ENCODE measurements at regions not wholly inside any gene's neighbourhood (a gene's known extent, or its start where the extent isn't known, plus 50 kb on each side); places are given as distances from the start of the nearest gene placed in this dataset.

DNA sequence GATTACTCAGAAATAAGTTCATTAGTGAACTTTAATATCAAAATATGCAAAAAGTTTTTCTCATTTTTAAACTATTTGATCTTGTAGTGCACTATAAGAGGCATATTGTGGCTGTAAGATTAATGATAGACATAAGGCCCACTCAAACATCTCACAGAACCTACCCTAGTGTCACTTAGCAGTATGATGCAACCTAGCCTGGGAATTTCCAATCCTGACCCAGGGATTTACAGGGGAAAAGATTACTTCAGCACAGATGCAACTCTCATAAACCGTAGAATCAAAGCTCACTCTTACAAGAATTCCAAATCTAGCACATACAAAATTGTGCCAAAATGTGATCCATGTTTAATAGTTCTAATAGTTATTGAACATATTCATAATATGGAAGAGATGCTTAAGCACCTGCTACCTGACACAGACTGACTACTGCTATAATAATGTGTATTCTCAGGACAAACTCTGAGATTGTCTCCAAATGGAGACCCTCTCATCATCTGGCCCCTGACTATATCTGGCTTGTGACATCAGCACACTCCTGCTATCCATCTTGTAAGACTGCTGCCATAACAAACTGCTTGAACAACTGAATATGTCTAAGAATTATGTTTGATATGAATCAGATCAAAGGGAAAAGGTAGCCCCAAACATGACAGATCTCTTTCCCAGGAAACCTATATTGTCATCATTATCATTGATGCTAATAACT is 271.9 kb downstream of the PABPC4L start:
- DNase-seq (ENCODE audit: low read depth), result no peak
- in situ Hi-C loops (cut with HindIII; ENCODE audit: low pct_unique_long_range_greater_than_20kb, low sequenced_read_pairs), result no loop called here

DNA sequence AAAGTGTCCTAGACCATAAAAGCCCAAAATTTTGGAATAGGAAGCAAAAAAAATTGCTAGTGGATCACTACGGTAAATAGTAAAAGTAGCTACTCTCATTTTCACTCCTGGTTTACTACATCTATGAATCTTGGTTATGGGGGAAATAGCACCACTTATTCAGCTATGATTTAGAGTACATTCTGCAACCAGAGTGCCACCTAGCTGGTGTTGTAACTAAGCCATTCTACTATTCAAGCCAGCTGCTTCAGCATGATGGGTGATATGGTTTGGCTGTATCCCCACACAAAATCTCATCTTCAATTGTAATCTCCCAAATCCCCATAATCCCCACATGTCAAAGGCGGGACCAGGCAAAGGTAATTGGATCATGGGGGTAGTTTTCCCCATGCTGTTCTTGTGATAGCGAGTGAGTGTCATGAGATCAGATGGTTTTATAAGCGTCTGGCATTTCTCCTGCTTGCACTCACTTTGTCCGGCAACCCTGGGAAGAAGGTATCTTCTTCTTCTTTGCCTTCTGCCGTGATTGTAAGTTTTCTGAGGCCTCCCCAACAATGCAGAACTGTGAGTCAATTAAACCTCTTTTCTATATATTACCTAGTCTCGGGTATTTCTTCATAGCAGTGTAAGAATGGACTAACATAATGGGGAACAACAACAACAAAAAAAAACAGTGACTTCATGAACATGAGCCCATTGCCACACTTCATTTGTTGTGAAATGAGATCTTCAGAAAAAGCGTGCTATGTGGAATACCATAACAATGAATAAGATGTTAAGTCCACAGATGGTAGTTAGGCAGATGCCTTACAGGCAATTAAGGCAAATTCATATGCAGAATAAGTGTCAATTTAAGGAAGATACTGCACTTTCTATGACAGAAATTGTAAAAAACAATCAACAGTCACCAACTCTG is 280.1 kb downstream of the PABPC4L start:
- DNase-seq (ENCODE audit: low read depth), result no peak

DNA sequence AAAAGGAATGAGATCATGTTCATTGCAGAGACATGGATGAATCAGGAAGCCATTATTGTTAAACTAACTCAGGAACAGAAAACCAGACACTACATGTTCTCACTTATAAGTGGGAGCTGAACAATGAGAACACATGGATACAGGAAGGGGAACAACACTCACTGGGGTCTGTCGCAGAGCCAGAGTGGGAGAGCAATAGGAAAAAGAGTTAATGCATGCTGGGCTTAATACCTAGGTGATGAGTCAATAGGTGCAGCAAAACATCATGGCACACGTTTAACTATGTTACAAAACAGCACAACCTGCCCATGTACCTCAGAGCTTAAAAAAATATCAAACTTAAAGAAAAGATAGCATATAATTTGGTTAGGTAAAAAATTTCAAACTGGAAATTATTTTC is 281.4 kb downstream of the PABPC4L start:
- no peak for DNase-seq (ENCODE audit: low read depth)

More for the DNA sequence above, 280.1 kb downstream of the PABPC4L start:
- in situ Hi-C loops (cut with HindIII; ENCODE audit: low pct_unique_long_range_greater_than_20kb, low sequenced_read_pairs), result no loop called here

DNA sequence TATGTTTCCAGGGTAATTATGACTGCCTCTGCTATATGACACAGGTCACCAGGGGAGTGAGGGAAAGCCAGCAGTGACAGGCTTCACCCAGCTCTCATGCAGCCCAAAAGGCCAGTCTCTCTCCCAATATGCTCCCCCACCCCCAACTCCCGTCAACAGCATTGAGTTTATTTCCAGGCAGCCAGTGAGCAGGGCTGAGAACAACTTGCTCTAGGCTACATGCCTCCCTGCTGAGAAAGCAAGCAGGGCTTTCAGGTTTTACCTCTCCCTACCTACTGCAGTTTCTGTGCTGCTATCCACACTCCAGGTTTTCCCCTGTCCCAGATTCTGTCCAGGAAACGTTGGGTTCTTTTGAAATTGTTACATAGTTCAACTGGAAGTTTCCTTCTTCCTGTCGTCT is 291.4 kb downstream of the PABPC4L start:
- in situ Hi-C loops (cut with HindIII; ENCODE audit: low pct_unique_long_range_greater_than_20kb, low sequenced_read_pairs), result no loop called here
- DNase-seq (ENCODE audit: low read depth), result no peak

More for the DNA sequence above, 281.4 kb downstream of the PABPC4L start:
- in situ Hi-C loops (cut with HindIII; ENCODE audit: low pct_unique_long_range_greater_than_20kb, low sequenced_read_pairs), result no loop called here

DNA sequence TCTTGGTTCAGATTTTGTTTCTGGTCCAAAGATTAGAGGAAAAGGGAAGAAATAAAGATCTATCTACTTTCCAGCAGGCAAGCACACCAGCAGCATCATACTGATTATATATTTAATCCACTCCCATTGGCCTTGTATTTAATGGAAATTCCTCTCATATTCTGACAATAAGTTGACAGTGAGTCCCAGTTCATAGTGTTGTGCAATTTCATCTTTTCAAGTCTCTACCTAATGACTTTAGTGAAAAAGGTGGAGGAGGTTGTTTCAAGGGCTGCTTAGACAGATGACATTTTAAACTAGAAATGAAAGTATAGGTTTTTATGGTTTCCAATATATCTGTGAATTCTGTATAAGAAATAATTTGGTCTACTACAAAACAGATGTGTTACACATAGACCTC is 298.6 kb downstream of the PABPC4L start:
- no peak for DNase-seq (ENCODE audit: low read depth)
- in situ Hi-C loops (cut with HindIII; ENCODE audit: low pct_unique_long_range_greater_than_20kb, low sequenced_read_pairs), result no loop called here

DNA sequence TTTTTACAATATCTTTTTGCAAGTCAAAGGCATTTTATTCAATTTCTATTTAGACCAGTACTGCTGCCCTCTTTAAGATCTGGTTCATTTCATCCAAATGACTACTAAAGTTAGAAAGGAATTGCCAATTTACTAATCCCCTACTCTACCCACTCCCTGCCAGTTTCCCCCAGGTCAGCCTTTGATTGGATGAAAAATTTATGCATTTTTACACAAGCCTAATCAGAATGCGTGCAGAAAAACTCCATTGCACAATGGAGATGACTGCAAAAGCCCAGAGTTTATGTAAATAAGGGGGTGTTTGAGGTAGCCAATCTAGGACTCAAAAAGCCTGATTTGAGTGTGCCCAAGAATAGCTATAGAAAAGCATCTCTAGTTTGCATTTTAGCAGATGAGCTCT is 310.6 kb downstream of the PABPC4L start:
- in situ Hi-C loops (cut with HindIII; ENCODE audit: low pct_unique_long_range_greater_than_20kb, low sequenced_read_pairs), result no loop called here
- DNase-seq (ENCODE audit: low read depth), result no peak

DNA sequence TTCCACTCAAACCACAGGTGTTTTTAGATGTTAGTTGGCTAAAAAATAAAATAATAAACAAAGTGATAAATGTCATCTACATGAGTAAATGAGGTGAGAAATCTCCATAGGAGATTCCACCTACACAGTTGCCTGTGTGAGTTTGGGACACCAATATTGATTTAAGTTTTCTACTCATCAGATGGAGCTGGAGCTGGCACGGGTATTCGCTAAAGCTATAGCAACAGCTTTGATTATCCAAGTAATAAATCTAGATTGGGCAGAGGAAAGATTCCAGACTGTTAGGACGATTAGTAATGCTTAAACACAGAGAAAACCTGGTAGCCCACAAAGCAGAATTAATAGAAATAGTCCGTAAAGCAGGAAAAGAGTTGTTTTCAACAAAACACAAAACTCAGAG is 313.9 kb downstream of the PABPC4L start:
- in situ Hi-C loops (cut with HindIII; ENCODE audit: low pct_unique_long_range_greater_than_20kb, low sequenced_read_pairs), result no loop called here
- DNase-seq (ENCODE audit: low read depth), result no peak

DNA sequence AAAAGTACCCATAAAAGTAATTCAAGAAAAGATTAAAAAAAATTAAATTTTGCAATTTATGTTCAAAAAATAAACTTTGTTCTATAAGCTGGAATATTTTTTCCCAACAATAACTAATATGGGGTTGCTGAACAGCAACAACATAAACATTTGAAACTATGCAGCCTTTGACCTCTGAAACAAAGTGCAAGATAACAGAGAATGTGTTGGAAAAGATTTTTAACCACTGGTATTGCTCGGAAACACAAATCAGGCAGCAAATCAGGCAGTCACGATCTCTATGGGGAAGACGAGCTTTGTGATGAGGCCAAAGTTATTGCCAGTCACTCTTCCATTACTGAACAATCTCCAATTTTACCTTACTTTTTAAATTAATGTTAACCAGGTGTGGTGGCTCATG is 332.1 kb downstream of the PABPC4L start:
- in situ Hi-C loops (cut with HindIII; ENCODE audit: low pct_unique_long_range_greater_than_20kb, low sequenced_read_pairs), result no loop called here

DNA sequence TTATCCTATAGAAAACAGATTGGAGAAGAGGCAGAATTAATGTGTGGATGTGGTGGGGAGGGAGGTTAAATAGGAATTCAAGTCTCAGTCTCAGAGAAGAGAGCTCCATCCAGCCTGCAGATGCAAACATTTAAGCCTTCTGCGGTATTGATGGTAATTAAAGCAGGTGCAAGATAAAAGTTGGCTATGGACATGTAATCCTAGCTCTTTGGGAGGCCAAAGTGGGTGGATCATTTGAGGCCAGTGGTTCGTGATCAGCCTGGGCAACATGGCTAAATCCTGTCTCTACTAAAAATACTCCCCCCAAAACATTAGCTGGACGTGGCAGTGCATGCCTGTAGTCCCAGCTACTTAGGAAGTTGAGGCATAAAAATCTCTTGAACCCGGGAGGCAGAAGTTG is 332.7 kb downstream of the PABPC4L start:
- in situ Hi-C loops (cut with HindIII; ENCODE audit: low pct_unique_long_range_greater_than_20kb, low sequenced_read_pairs), result no loop called here
- DNase-seq (ENCODE audit: low read depth), result no peak

More for the DNA sequence above, 332.1 kb downstream of the PABPC4L start:
- no peak for DNase-seq (ENCODE audit: low read depth)

DNA sequence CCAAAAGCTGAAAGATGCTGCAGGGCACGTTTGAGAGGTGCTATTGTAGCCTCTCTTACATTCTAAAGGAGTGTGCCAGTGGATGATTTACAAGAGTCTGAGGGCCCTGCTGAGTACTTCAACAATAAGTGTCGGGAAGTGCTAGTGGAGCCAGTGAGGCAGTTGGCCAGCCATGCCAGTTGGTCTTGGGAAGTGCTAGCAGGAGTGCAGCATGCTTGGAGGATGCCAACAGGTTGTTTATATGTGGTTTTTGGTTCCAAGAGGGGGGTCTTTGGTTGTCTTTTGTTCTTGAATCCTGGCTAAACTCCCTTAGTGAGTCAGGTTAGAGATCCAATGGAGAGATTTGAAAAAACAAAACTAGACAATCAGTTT is 335.3 kb downstream of the PABPC4L start:
- in situ Hi-C loops (cut with HindIII; ENCODE audit: low pct_unique_long_range_greater_than_20kb, low sequenced_read_pairs), result no loop called here
- peak; percentile 20 for DNase-seq (ENCODE audit: low read depth)

DNA sequence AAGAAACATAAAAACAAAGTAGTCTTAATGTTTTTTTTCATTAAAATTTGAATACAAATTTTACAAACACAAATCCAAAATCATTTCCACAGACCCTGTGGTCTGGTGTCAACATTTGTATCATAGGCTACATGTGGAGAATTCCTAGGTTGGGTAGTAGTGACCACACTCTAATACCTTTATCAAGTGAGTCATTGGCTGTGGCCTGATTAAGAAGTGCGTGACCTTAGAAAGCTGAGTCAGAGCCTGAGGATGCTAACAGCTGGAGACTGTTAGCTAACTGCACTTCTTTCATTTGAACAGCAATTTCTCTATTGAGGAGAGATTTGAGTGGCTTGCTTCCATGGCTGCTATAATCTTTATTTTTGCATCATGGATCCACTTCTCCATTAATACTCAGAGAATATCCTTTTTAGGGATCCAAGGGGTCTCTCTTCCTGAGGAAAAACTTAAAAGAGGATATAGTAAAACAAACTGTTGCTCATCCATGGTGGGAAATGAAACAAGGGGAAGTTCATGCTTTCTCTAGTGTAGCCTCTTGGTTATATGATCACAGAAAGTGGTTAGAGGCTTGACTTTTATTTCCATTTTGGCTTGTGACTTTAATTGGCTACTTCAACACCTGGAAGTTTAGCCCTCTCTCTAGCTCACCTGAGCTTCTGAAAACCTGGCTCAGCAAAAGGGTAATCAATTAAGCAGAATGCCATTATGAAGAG is 335.8 kb downstream of the PABPC4L start:
- DNase-seq (ENCODE audit: low read depth), result peak; percentile 67
- in situ Hi-C loops (cut with HindIII; ENCODE audit: low pct_unique_long_range_greater_than_20kb, low sequenced_read_pairs), result no loop called here

DNA sequence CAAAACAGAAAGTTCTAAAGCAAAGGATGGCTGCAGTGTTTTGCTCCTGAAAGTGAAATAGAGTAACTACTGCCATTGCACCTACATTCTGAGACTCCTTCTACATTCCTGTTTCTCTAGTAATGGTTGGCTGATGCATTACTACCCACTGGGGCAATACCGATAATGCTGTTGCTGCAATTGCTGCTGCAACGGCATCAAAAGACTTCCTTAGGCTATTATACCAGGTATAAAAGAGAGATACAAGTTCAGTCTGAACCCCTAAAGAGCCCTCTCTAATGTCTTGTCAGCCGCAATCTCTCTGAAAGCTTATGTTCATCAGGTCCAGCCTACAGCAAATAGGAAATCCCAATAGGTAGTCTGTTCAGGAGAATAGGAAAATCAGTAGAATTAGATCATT is 338.4 kb downstream of the PABPC4L start:
- in situ Hi-C loops (cut with HindIII; ENCODE audit: low pct_unique_long_range_greater_than_20kb, low sequenced_read_pairs), result no loop called here
- DNase-seq (ENCODE audit: low read depth), result no peak

DNA sequence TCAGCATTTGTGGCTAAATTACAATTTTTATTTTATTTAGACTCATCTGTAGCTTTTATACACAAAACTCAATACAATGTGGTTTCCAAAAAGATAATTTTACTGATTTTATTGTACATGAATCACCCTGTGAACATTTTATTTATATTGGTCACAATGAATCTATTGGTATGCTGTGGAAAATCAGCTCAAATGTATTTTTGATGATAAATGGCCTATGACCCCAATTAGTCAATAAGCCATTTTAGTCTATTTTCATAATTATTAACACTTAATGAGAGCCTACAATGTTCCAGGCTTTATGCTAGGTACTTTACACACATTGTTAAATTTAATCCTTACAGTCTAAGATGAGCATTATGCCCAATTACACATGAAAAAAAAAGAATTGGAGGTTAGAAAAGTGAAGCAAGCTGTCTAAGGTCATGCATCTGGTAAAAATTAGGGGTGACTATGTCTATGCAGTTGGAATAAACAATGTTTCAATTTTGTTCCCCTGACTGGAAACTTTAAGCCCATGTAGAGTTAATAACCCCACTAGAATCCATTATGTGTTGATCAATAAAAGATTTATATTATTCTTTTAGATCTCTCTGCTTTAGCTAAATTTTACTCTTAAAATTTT is 344.7 kb downstream of the PABPC4L start:
- in situ Hi-C loops (cut with HindIII; ENCODE audit: low pct_unique_long_range_greater_than_20kb, low sequenced_read_pairs), result no loop called here
- no peak for DNase-seq (ENCODE audit: low read depth)

DNA sequence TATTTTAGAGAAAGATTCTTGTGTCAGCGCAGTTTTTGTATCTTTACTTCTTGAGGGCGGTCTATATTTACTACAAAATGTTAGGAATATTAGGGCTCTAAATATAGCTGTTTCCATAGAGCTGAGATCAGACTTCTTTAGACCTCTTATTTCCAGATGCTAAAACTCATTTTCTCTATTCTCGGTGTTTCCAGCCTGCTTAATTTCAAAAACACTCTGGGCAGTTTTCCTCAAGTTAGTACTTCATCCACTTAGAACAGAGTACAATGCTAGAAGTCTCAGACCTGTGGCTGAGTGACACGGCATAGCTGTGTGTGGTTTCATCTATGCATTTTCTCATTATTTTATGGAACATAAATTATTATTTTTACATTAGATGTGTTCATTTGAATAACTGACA is 346.6 kb downstream of the PABPC4L start:
- in situ Hi-C loops (cut with HindIII; ENCODE audit: low pct_unique_long_range_greater_than_20kb, low sequenced_read_pairs), result no loop called here
- DNase-seq (ENCODE audit: low read depth), result no peak

DNA sequence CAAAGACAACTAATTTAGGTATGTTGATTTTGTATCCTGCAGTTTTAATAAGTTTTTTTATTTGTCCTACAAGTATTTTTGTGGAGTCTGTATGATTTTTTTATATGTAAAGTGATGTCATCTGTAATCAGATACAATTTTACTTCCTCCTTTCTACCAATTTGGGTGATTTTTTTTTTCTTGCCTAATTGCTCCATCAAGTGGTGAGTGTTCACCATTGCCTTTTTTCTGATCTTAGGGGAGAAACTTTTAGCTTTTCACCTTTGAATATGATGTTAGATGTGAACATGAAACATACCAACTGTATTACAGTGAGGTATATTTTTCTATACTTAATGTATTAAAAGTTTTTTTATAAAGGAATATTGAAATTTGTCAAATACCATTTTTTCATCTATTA is 362.3 kb downstream of the PABPC4L start:
- in situ Hi-C loops (cut with HindIII; ENCODE audit: low pct_unique_long_range_greater_than_20kb, low sequenced_read_pairs), result no loop called here
- no peak for DNase-seq (ENCODE audit: low read depth)

DNA sequence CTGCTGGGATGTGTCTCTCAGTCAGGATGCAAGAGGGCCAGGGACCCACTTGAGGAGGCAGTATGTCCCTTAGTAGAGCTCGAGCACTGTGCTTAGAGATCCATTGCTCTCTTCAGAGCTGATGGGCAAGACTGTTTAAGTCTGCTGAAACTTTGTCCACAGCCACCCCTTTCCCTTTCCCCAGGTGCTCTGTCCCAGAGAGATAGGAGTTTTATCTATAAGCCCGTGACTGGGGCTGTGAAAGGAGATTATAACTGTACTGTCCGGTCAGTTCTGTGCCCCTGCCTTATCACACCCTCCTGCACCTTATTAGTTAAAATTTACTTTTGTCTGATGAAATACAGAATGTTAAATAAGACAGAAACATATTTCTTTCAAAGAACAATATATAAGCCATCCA is 378.4 kb downstream of the PABPC4L start:
- no peak for DNase-seq (ENCODE audit: low read depth)
- in situ Hi-C loops (cut with HindIII; ENCODE audit: low pct_unique_long_range_greater_than_20kb, low sequenced_read_pairs), result no loop called here

DNA sequence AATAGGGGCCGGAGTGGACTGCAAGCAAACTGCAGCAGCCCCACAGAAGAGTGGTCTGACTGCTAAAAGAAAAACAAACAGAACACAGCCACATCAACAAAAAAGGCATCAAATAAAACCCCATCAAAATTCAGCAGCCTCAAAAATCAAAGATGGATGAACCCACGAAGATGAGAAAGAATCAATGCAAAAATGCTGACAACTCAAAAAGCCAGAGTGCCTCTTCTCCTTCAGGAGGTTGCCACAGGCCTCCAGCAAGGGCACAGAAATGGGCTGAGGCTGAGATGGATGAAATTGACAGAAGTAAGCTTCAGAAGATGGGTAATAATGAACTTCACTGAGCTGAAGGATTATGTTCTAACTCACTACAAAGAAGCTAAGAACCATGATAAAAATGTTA is 388.6 kb downstream of the PABPC4L start:
- in situ Hi-C loops (cut with HindIII; ENCODE audit: low pct_unique_long_range_greater_than_20kb, low sequenced_read_pairs), result no loop called here
- DNase-seq (ENCODE audit: low read depth), result no peak

DNA sequence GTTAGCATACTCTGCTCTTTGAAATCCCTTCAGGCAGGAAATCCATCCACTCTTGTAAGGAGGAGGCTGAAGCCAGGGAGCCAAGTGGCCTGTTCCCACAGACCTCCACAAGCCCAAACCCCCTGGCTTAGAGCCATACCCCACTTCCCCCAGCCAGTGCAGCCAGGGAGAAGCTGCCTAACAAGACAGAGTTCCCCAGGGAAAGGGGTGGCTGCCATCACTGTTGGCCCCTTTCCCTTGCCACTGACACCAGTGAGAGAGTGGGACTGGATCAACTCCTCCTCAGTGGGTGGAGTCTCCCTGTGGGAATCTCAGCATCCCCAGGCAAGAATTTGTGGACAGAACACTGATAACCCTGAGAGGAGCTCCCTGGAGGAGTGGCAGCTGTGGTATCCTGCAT is 389.4 kb downstream of the PABPC4L start:
- in situ Hi-C loops (cut with HindIII; ENCODE audit: low pct_unique_long_range_greater_than_20kb, low sequenced_read_pairs), result no loop called here
- DNase-seq (ENCODE audit: low read depth), result no peak

DNA sequence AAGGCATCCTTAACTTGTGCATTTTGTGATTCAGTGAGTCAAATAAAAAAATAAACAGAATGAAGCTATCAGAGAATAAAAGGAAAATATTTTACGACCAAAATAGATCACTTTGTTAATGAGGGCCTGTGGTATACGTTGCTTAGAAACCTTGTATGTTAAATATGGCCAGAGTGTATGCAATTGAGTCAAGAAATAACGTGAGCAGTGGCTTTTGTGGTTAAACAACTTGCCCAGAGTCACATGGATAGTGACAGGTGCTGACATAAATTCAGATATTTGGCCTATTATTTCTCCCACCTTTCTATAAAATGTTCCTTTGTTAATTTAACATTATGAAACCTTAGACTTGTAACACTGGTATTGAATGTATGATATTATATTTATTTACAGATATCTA is 393.4 kb downstream of the PABPC4L start:
- in situ Hi-C loops (cut with HindIII; ENCODE audit: low pct_unique_long_range_greater_than_20kb, low sequenced_read_pairs), result no loop called here
- DNase-seq (ENCODE audit: low read depth), result no peak

Measured in Caki2 (cell line).